ENCODE measurements at regions not wholly inside any gene's neighbourhood (a gene's known extent, or its start where the extent isn't known, plus 50 kb on each side); places are given as distances from the start of the nearest gene placed in this dataset.

GRCh38 chr9:89670114-89670513, 65.3 kb downstream of the GADD45G start:
- no peak overlapping the region for H3K9ac ChIP-seq (ENCODE audit: low read depth in 1 of 3, low read length in 3 of 3)
- H3K27ac ChIP-seq (ENCODE audit: low read depth, low read length): no peak overlapping the region
- peaks cover 25 to 39% (median 30%) of the 10 kb centered on the region in 3 donors for H3K4me1 ChIP-seq (ENCODE audit: control insufficient read depth in 3 of 3, insufficient read depth in 3 of 3, low read length in 3 of 3)
- no peaks in the 10 kb centered on the region for H3K36me3 ChIP-seq (ENCODE audit: control insufficient read depth in 3 of 3, insufficient read depth in 3 of 3, low read length in 3 of 3)
- no peaks in the 10 kb centered on the region for H3K27me3 ChIP-seq (ENCODE audit: control insufficient read depth in 3 of 3, insufficient read depth in 3 of 3, low read length in 3 of 3)
- H3K9me3 ChIP-seq (ENCODE audit: control insufficient read depth in 3 of 3, low read length in 3 of 3): no peaks in the 10 kb centered on the region
- H3K4me3 ChIP-seq (ENCODE audit: low read length in 3 of 3): no peak overlapping the region

GRCh38 chr9:89670801-89671434, 66.1 kb downstream of the GADD45G start:
- Histone ChIP-seq H3K4me3 (ENCODE audit: low read length in 3 of 3) (no peak overlapping the region), H3K4me1 (ENCODE audit: control insufficient read depth in 3 of 3, insufficient read depth in 3 of 3, low read length in 3 of 3) (peaks cover 33 to 47% (median 38%) of the 10 kb centered on the region in 3 donors), H3K9ac (ENCODE audit: low read depth in 1 of 3, low read length in 3 of 3) (no peak overlapping the region), H3K36me3 (ENCODE audit: control insufficient read depth in 3 of 3, insufficient read depth in 3 of 3, low read length in 3 of 3) (no peaks in the 10 kb centered on the region), H3K9me3 (ENCODE audit: control insufficient read depth in 3 of 3, low read length in 3 of 3) (no peaks in the 10 kb centered on the region), H3K27ac (ENCODE audit: low read depth, low read length) (no peak overlapping the region), H3K27me3 (ENCODE audit: control insufficient read depth in 3 of 3, insufficient read depth in 3 of 3, low read length in 3 of 3) (no peaks in the 10 kb centered on the region)

GRCh38 chr9:89674667-89675057, 69.8 kb downstream of the GADD45G start:
- H3K4me1 ChIP-seq (ENCODE audit: control insufficient read depth in 3 of 3, insufficient read depth in 3 of 3, low read length in 3 of 3): peaks cover 36 to 39% (median 39%) of the 10 kb centered on the region in 3 donors
- H3K27ac ChIP-seq (ENCODE audit: low read depth, low read length): no peak overlapping the region
- no peaks in the 10 kb centered on the region for H3K9me3 ChIP-seq (ENCODE audit: control insufficient read depth in 3 of 3, low read length in 3 of 3)
- H3K27me3 ChIP-seq (ENCODE audit: control insufficient read depth in 3 of 3, insufficient read depth in 3 of 3, low read length in 3 of 3): no peaks in the 10 kb centered on the region
- no peaks in the 10 kb centered on the region for H3K36me3 ChIP-seq (ENCODE audit: control insufficient read depth in 3 of 3, insufficient read depth in 3 of 3, low read length in 3 of 3)
- H3K9ac ChIP-seq (ENCODE audit: low read depth in 1 of 3, low read length in 3 of 3): peak overlapping the region in 2 of 3 donors; percentile 33
- no peak overlapping the region for H3K4me3 ChIP-seq (ENCODE audit: low read length in 3 of 3)

- peaks cover 36 to 39% (median 39%) of the 10 kb centered on the region in 3 donors for H3K4me1 ChIP-seq (ENCODE audit: control insufficient read depth in 3 of 3, insufficient read depth in 3 of 3, low read length in 3 of 3)
- peak overlapping the region in 2 of 3 donors; percentile 15 to 24 for H3K4me3 ChIP-seq (ENCODE audit: low read length in 3 of 3)
- H3K27me3 ChIP-seq (ENCODE audit: control insufficient read depth in 3 of 3, insufficient read depth in 3 of 3, low read length in 3 of 3): no peaks in the 10 kb centered on the region
- H3K27ac ChIP-seq (ENCODE audit: low read depth, low read length): peak overlapping the region; percentile 62
- no peaks in the 10 kb centered on the region for H3K9me3 ChIP-seq (ENCODE audit: control insufficient read depth in 3 of 3, low read length in 3 of 3)
- no peaks in the 10 kb centered on the region for H3K36me3 ChIP-seq (ENCODE audit: control insufficient read depth in 3 of 3, insufficient read depth in 3 of 3, low read length in 3 of 3)
- H3K9ac ChIP-seq (ENCODE audit: low read depth in 1 of 3, low read length in 3 of 3): peak overlapping the region in 2 of 3 donors; percentile 33
Measured at GRCh38 chr9:89675058-89675742, 70.4 kb downstream of the GADD45G start.

DNA sequence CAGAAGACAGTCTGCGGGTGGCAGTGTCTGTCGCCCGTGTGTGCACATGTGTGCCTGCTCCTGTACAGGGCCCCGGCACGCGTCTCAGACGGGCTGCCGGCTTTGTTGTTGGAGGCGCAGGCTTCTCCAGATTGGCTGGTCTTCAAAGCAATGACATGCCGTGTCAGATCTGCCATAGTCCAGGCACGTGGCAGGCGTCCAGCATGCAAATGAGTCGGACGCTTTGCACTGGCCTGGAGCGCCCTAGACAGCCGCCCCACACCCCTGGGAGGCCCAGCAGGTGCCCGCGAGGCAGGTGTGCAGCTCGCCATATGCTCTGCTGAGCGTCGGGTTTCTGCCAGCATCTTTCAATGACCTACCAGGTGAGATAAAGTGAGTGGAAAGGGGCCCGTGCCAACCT, 71.5 kb downstream of the GADD45G start:
- peak overlapping the region in 2 of 3 donors; percentile 33 to 57 for H3K9ac ChIP-seq (ENCODE audit: low read depth in 1 of 3, low read length in 3 of 3)
- no peak overlapping the region for H3K4me3 ChIP-seq (ENCODE audit: low read length in 3 of 3)
- peak overlapping the region; percentile 62 for H3K27ac ChIP-seq (ENCODE audit: low read depth, low read length)
- H3K36me3 ChIP-seq (ENCODE audit: control insufficient read depth in 3 of 3, insufficient read depth in 3 of 3, low read length in 3 of 3): no peaks in the 10 kb centered on the region
- no peaks in the 10 kb centered on the region for H3K9me3 ChIP-seq (ENCODE audit: control insufficient read depth in 3 of 3, low read length in 3 of 3)
- peaks cover 36 to 39% (median 39%) of the 10 kb centered on the region in 3 donors for H3K4me1 ChIP-seq (ENCODE audit: control insufficient read depth in 3 of 3, insufficient read depth in 3 of 3, low read length in 3 of 3)
- no peaks in the 10 kb centered on the region for H3K27me3 ChIP-seq (ENCODE audit: control insufficient read depth in 3 of 3, insufficient read depth in 3 of 3, low read length in 3 of 3)

GRCh38 chr9:89677702-89678395, 73.0 kb downstream of the GADD45G start:
- Histone ChIP-seq H3K9ac (ENCODE audit: low read depth in 1 of 3, low read length in 3 of 3) (peak overlapping the region in 1 of 3 donors; percentile 33), H3K36me3 (ENCODE audit: control insufficient read depth in 3 of 3, insufficient read depth in 3 of 3, low read length in 3 of 3) (no peaks in the 10 kb centered on the region), H3K9me3 (ENCODE audit: control insufficient read depth in 3 of 3, low read length in 3 of 3) (no peaks in the 10 kb centered on the region), H3K27ac (ENCODE audit: low read depth, low read length) (no peak overlapping the region), H3K27me3 (ENCODE audit: control insufficient read depth in 3 of 3, insufficient read depth in 3 of 3, low read length in 3 of 3) (no peaks in the 10 kb centered on the region), H3K4me3 (ENCODE audit: low read length in 3 of 3) (no peak overlapping the region), H3K4me1 (ENCODE audit: control insufficient read depth in 3 of 3, insufficient read depth in 3 of 3, low read length in 3 of 3) (peaks cover 36 to 39% (median 39%) of the 10 kb centered on the region in 3 donors)

DNA sequence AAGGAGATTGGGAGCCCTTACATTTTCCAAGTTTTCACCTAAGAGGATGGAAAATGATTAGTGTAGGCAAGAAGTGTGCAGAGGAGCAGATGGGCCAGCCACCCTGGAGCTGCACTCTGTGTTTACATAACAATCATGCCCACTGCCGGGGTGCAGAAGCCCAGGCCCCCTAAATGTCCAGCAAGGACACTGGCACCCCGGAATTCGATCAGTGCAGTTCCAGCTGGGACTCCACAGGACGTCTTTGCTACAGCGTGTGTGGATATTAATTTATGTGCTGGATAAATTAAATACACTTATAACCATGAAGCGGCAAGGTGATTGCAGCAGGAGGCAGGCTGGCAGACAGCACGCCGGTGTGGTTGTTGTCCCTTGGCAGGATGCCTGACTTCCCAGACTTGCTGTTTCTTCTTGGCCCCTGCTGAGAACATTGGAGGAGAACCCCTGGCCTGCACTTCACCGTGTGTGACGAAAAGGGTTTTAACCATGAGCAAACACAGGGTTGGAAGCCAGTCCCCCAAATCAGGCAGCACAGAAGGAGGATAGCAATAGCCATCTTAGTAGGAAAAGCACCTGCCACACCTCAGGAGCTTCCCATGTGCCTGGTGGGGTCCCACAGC, 73.7 kb downstream of the GADD45G start:
- H3K27me3 ChIP-seq (ENCODE audit: control insufficient read depth in 3 of 3, insufficient read depth in 3 of 3, low read length in 3 of 3): no peaks in the 10 kb centered on the region
- peaks cover 36 to 39% (median 39%) of the 10 kb centered on the region in 3 donors for H3K4me1 ChIP-seq (ENCODE audit: control insufficient read depth in 3 of 3, insufficient read depth in 3 of 3, low read length in 3 of 3)
- no peak overlapping the region for H3K27ac ChIP-seq (ENCODE audit: low read depth, low read length)
- H3K4me3 ChIP-seq (ENCODE audit: low read length in 3 of 3): no peak overlapping the region
- H3K9ac ChIP-seq (ENCODE audit: low read depth in 1 of 3, low read length in 3 of 3): no peak overlapping the region
- no peaks in the 10 kb centered on the region for H3K36me3 ChIP-seq (ENCODE audit: control insufficient read depth in 3 of 3, insufficient read depth in 3 of 3, low read length in 3 of 3)
- no peaks in the 10 kb centered on the region for H3K9me3 ChIP-seq (ENCODE audit: control insufficient read depth in 3 of 3, low read length in 3 of 3)

- no peak overlapping the region for H3K9ac ChIP-seq (ENCODE audit: low read depth in 1 of 3, low read length in 3 of 3)
- no peaks in the 10 kb centered on the region for H3K36me3 ChIP-seq (ENCODE audit: control insufficient read depth in 3 of 3, insufficient read depth in 3 of 3, low read length in 3 of 3)
- H3K27ac ChIP-seq (ENCODE audit: low read depth, low read length): no peak overlapping the region
- no peak overlapping the region for H3K4me3 ChIP-seq (ENCODE audit: low read length in 3 of 3)
- H3K4me1 ChIP-seq (ENCODE audit: control insufficient read depth in 3 of 3, insufficient read depth in 3 of 3, low read length in 3 of 3): peaks cover 36 to 39% (median 39%) of the 10 kb centered on the region in 3 donors
- no peaks in the 10 kb centered on the region for H3K27me3 ChIP-seq (ENCODE audit: control insufficient read depth in 3 of 3, insufficient read depth in 3 of 3, low read length in 3 of 3)
- H3K9me3 ChIP-seq (ENCODE audit: control insufficient read depth in 3 of 3, low read length in 3 of 3): no peaks in the 10 kb centered on the region
Measured at GRCh38 chr9:89679016-89679415, 74.2 kb downstream of the GADD45G start.

DNA sequence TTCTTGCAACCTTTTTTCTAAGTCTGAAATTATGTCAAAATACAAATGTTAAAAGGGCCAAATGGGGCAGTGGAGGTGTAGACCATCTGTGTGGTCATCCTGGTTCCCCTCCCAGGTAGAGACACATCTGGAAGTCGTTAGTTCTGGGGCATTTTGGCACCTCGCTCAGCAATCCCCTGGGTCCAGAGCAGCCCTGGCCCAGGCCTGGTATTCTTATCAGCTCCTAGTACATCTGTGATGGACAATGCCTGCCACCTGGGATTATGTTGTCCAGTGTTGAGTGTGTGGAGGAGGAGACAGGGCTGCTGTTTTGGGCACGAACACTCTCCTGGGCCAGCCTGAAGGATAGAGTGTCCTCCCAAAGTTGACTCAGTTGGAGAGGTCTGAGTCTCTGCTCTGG, 74.8 kb downstream of the GADD45G start:
- Histone ChIP-seq H3K27ac (ENCODE audit: low read depth, low read length) (no peak overlapping the region), H3K9me3 (ENCODE audit: control insufficient read depth in 3 of 3, low read length in 3 of 3) (no peaks in the 10 kb centered on the region), H3K4me1 (ENCODE audit: control insufficient read depth in 3 of 3, insufficient read depth in 3 of 3, low read length in 3 of 3) (peaks cover 36 to 40% (median 38%) of the 10 kb centered on the region in 3 donors), H3K36me3 (ENCODE audit: control insufficient read depth in 3 of 3, insufficient read depth in 3 of 3, low read length in 3 of 3) (no peaks in the 10 kb centered on the region), H3K27me3 (ENCODE audit: control insufficient read depth in 3 of 3, insufficient read depth in 3 of 3, low read length in 3 of 3) (no peaks in the 10 kb centered on the region), H3K9ac (ENCODE audit: low read depth in 1 of 3, low read length in 3 of 3) (no peak overlapping the region), H3K4me3 (ENCODE audit: low read length in 3 of 3) (no peak overlapping the region)

Data from skeletal muscle tissue (tissue), 3 donors.